IMR-90 (cell line): ENCODE measurements at regions not wholly inside any gene's neighbourhood (a gene's known extent, or its start where the extent isn't known, plus 50 kb on each side); places are given as distances from the start of the nearest gene placed in this dataset.

Source experiments
- CEBPB ChIP-seq: IDR thresholded peaks from 2 replicates; pipeline ENCODE4 v1.6.1; 2012; ENCODE audit warnings: low read depth, low read length, improper control_type of control experiment
- CTCF ChIP-seq: conservative IDR thresholded peaks from 2 replicates; pipeline ENCODE4 v1.5.1; 2012; ENCODE audit warnings: mild to moderate bottlenecking, low read depth, low read length, improper control_type of control experiment
- POLR2A ChIP-seq: IDR thresholded peaks from 2 replicates; pipeline ENCODE4 v1.6.1; 2012; ENCODE audit warnings: mild to moderate bottlenecking, low read depth, low read length
- RAD21 ChIP-seq: IDR thresholded peaks from 2 replicates; pipeline ENCODE4 v1.6.1; 2012; ENCODE audit warnings: low read length, improper control_type of control experiment
- RFX5 ChIP-seq: IDR thresholded peaks from 2 replicates; pipeline ENCODE4 v1.8.0; 2012; ENCODE audit warnings: low read depth, mild to moderate bottlenecking, low read length, moderate library complexity
- SMC3 ChIP-seq: fragments of 150-350 bp; IDR thresholded peaks from 2 replicates; pipeline ENCODE4 v1.6.1; 2016; ENCODE audit warnings: low read depth, mild to moderate bottlenecking, antibody characterized with exemption, low read length, moderate library complexity

GRCh38 chr7:13702251-13702650 lies 287.2 kb downstream of the ETV1 start:
- TF ChIP-seq SMC3 (no peak), CTCF (no peak), CEBPB (no peak), POLR2A (no peak), RFX5 (no peak), RAD21 (no peak)
